ENCODE measurements at regions not wholly inside any gene's neighbourhood (a gene's known extent, or its start where the extent isn't known, plus 50 kb on each side); places are given as distances from the start of the nearest gene placed in this dataset.
"Not testable (repeated sequence)": the region's sequence is repeated elsewhere in the genome, so short reads cannot be mapped to it uniquely, and the experiment has no call there.

DNA sequence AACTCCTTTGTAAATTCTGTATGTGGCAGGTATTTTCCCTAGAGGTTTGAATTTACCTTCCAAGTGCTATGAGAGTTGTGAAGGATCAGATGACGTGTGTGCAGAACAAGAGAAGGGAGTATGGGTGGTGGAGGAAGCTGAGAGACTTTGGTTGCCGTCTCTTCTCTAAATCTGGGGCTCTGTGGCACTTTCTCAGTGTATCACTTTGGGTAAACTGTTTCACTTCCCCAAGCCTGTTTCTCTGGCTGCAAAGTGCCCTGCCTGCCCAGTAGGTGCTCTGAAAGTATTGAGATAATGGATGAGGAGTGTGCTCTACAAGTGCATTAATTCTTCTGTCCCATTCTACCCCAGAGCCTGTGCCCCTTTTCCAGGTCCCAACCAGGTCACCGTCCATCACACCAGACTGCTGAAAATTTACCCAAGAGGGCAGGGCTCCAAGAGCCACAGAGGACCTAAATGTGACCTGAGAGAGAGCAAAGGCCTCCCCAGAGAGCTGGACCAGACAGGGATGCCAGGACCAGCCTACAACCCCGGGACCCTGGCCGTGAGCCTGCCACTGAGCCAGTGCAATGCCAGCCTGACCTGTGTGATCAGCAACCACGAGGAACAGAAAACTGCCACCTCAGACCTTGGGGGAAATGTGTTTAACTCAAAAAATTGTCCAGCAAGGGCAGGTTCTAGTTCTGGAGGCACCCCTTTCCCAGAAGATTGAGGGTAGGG lies 131.6 kb upstream of the ETV3 start:
- H3K27ac ChIP-seq = no peak overlapping the region
- DNase-seq = no peak
- WGBS, 2 donors = 67 to 70% methylated on average over 6 of the region's 6 CpGs
- H3K4me3 ChIP-seq = no peak overlapping the region
- no peaks in the 10 kb centered on the region for H3K9me3 ChIP-seq
- no peak for TF ChIP-seq EP300 (IDR thresholded peaks at IDR 0.05)
- no peak for TF ChIP-seq POLR2AphosphoS5 (IDR thresholded peaks at IDR 0.05)
- TF ChIP-seq, protein P1, sequence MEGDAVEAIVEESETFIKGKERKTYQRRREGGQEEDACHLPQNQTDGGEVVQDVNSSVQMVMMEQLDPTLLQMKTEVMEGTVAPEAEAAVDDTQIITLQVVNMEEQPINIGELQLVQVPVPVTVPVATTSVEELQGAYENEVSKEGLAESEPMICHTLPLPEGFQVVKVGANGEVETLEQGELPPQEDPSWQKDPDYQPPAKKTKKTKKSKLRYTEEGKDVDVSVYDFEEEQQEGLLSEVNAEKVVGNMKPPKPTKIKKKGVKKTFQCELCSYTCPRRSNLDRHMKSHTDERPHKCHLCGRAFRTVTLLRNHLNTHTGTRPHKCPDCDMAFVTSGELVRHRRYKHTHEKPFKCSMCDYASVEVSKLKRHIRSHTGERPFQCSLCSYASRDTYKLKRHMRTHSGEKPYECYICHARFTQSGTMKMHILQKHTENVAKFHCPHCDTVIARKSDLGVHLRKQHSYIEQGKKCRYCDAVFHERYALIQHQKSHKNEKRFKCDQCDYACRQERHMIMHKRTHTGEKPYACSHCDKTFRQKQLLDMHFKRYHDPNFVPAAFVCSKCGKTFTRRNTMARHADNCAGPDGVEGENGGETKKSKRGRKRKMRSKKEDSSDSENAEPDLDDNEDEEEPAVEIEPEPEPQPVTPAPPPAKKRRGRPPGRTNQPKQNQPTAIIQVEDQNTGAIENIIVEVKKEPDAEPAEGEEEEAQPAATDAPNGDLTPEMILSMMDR (IDR thresholded peaks at IDR 0.05) = no peak
- TF ChIP-seq POLR2A (IDR thresholded peaks at IDR 0.05) = no peak
- H3K36me3 ChIP-seq = no peaks in the 10 kb centered on the region
- no peak for ATAC-seq (ENCODE audit: low FRiP score in 2 of 2)
- H3K4me1 ChIP-seq = no peaks in the 10 kb centered on the region
- H3K27me3 ChIP-seq = no peaks in the 10 kb centered on the region

DNA sequence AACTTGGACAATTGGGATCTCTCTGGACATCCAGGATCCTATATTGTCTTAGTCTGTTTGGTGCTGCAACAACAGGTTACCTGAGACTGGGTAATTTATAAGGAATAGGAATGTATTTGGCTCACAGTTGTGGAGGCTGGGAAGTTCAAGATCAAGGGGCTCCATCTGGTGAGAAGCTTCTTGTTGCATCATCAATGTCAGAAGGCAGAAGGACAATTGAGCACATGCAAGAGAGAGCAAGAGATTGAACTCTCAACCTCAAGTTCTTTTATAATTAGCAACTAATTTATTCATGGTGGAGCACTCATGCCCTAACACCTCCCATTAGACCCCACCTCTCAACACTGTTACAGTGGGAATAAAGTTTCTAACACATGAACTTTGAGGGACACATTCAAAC lies 124.7 kb upstream of the ETV3 start:
- no peak for DNase-seq
- no peak for ATAC-seq (ENCODE audit: low FRiP score in 2 of 2)
- no peaks in the 10 kb centered on the region for H3K9me3 ChIP-seq

DNA sequence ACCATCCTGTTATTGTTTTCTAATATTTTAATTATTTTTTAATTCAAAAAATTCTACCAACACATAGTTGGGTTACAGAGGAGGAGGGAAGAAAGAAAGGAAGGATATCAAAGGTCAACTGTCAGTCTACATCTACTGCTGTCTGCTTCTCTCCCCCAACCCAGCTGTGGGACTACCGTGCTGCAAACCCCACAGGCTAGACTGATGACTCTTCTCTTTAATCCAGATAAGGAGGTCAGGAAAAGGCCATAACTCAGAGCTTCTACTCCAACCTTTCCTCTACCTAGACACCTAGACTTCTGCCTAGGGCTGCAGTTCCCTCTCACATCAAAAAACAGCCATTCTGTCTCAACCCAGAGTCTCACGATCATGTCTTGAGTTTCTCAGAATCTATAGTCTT lies 124.2 kb upstream of the ETV3 start:
- H3K27ac ChIP-seq = no peak overlapping the region
- no peaks in the 10 kb centered on the region for H3K4me1 ChIP-seq
- TF ChIP-seq POLR2AphosphoS5 (IDR thresholded peaks at IDR 0.05) = no peak
- TF ChIP-seq POLR2A (IDR thresholded peaks at IDR 0.05) = no peak
- no peak for TF ChIP-seq EP300 (IDR thresholded peaks at IDR 0.05)
- TF ChIP-seq, protein P1 (IDR thresholded peaks at IDR 0.05) = no peak
- H3K36me3 ChIP-seq = no peaks in the 10 kb centered on the region
- no peak for ATAC-seq (ENCODE audit: low FRiP score in 2 of 2)
- H3K9me3 ChIP-seq = no peaks in the 10 kb centered on the region
- H3K27me3 ChIP-seq = no peaks in the 10 kb centered on the region
- no peak overlapping the region for H3K4me3 ChIP-seq
- 52 to 59% methylated on average over 2 of the region's 2 CpGs for WGBS, 2 donors
- no peak for DNase-seq

More for the DNA sequence above, 124.7 kb upstream of the ETV3 start:
- Histone ChIP-seq H3K4me3 (no peak overlapping the region), H3K27me3 (no peaks in the 10 kb centered on the region), H3K4me1 (no peaks in the 10 kb centered on the region), H3K36me3 (no peaks in the 10 kb centered on the region), H3K27ac (no peak overlapping the region)
- no peak for TF ChIP-seq EP300 (IDR thresholded peaks at IDR 0.05)

DNA sequence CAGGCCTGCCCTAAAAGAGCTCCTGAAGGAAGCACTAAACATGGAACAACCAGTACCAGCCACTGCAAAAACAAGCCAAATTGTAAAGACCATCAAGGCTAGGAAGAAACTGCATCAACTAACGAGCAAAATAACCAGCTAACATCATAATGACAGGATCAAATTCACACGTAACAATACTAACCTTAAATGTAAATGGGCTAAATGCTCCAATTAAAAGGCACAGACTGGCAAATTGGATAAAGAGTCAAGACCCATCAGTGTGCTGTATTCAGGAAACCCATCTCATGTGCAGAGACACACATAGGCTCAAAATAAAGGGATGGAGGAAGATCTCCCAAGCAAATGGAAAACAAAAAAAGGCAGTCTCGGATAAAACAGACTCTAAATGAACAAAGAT lies 117.7 kb upstream of the ETV3 start:
- not testable (repeated sequence) for H3K4me3 ChIP-seq; DNase-seq; H3K27ac ChIP-seq; ATAC-seq (ENCODE audit: low FRiP score in 2 of 2); H3K36me3 ChIP-seq; H3K27me3 ChIP-seq; H3K4me1 ChIP-seq; H3K9me3 ChIP-seq
- 75 to 92% methylated on average over 3 of the region's 3 CpGs for WGBS, 2 donors

DNA sequence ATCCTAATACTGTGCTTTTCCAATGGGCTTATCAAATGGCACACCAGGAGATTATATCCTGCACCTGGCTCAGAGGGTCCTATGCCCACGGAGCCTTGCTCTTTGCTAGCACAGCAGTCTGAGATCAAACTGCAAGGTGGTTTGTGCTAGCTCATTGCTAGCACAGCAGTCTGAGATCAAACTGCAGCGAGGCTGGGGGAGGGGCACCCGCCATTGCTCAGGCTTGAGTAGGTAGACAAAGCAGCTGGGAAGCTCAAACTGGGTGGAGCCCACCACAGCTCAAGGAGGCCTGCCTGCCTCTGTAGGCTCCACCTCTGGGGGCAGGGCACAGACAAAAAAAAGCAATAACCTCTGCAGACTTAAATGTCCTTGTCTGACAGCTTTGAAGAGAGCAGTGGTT lies 116.0 kb upstream of the ETV3 start:
- not testable (repeated sequence) for H3K36me3 ChIP-seq; H3K4me3 ChIP-seq; DNase-seq; H3K4me1 ChIP-seq; H3K27me3 ChIP-seq; H3K9me3 ChIP-seq; ATAC-seq (ENCODE audit: low FRiP score in 2 of 2); H3K27ac ChIP-seq
- WGBS, 2 donors = 77 to 78% methylated on average over 2 to 3 of the region's 3 CpGs

DNA sequence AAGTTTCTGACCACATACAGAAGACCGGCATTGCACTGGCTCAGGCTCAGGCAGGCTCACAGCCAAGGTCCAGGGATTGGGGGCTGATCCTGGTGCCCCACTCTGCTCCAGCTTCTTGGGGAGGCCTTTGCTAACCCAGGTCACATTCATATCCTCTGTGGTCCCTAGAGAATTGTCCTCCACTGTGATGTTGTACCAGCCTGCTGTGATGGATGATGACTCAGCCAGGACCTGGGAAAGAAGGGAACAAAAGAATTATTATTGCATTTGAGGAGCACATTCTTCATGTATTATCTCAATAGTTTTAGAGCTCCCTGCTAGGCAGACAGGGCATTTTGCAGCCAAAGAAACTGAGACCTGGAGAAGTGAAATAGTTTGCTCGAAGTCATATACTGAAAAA lies 114.3 kb upstream of the ETV3 start:
- 77 to 87% methylated on average over 1 to 2 of the region's 2 CpGs for WGBS, 2 donors
- ATAC-seq (ENCODE audit: low FRiP score in 2 of 2) (no peak), DNase-seq (no peak)
- H3K27me3 ChIP-seq = no peaks in the 10 kb centered on the region
- H3K36me3 ChIP-seq = no peaks in the 10 kb centered on the region
- no peaks in the 10 kb centered on the region for H3K4me1 ChIP-seq
- H3K4me3 ChIP-seq = no peak overlapping the region
- TF ChIP-seq POLR2A (IDR thresholded peaks at IDR 0.05) (no peak), POLR2AphosphoS5 (IDR thresholded peaks at IDR 0.05) (no peak), EP300 (IDR thresholded peaks at IDR 0.05) (no peak)
- TF ChIP-seq, protein P1 (IDR thresholded peaks at IDR 0.05) = no peak
- peaks cover 0 to 5% (median 0%) of the 10 kb centered on the region in 4 donors for H3K9me3 ChIP-seq
- no peak overlapping the region for H3K27ac ChIP-seq

All from upper lobe of left lung (tissue), 6 donors.